ENCODE measurements at regions not wholly inside any gene's neighbourhood (a gene's known extent, or its start where the extent isn't known, plus 50 kb on each side); places are given as distances from the start of the nearest gene placed in this dataset.

DNA sequence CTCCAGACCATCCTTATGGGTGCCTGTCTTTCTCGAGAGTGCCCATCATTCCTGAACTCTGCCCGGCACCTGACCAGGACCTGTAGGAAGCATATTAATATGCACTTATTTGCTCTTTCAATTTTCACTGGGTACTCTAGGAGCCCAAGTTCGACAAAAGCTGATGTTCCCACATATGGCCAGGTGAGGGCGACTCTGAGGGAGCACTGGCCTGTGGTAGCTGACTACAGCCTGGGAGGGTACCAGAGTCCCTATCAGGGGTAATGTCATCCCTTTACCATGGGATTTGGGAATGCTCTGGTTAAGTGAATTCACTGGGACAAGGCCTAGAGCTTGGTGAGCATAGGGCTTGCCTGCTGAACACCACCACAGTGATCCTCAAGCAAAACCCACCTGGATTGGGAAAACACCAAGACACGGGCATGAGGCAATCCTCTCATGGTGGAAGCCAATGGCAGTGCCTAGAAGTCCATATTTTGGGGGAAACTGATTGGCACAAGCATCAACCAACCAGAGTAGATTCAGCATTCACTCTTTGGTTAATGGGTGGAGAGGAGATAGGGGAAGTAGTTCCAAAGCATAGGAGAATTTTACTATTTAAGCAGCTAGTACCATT is 112.2 kb downstream of the MTX3 start:
- no peak for TF ChIP-seq MAZ (IDR thresholded peaks at IDR 0.05; ENCODE audit: borderline replicate concordance, low read depth, low read length)
- no peak for TF ChIP-seq MAZ (CRISPR knock-in tag; IDR thresholded peaks at IDR 0.05; ENCODE audit: low read depth)
- no peak for TF ChIP-seq TMF1 (CRISPR knock-in tag; IDR thresholded peaks at IDR 0.05; ENCODE audit: low read depth)
- TF ChIP-seq BRCA1 (CRISPR knock-in tag; IDR thresholded peaks at IDR 0.05) = no peak
- TF ChIP-seq SUZ12 (IDR thresholded peaks at IDR 0.05; ENCODE audit: low read depth, low read length) = no peak
- TF ChIP-seq, protein P1, sequence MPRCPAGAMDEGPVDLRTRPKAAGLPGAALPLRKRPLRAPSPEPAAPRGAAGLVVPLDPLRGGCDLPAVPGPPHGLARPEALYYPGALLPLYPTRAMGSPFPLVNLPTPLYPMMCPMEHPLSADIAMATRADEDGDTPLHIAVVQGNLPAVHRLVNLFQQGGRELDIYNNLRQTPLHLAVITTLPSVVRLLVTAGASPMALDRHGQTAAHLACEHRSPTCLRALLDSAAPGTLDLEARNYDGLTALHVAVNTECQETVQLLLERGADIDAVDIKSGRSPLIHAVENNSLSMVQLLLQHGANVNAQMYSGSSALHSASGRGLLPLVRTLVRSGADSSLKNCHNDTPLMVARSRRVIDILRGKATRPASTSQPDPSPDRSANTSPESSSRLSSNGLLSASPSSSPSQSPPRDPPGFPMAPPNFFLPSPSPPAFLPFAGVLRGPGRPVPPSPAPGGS (CRISPR knock-in tag; IDR thresholded peaks at IDR 0.05) = no peak
- TF ChIP-seq, protein P2, sequence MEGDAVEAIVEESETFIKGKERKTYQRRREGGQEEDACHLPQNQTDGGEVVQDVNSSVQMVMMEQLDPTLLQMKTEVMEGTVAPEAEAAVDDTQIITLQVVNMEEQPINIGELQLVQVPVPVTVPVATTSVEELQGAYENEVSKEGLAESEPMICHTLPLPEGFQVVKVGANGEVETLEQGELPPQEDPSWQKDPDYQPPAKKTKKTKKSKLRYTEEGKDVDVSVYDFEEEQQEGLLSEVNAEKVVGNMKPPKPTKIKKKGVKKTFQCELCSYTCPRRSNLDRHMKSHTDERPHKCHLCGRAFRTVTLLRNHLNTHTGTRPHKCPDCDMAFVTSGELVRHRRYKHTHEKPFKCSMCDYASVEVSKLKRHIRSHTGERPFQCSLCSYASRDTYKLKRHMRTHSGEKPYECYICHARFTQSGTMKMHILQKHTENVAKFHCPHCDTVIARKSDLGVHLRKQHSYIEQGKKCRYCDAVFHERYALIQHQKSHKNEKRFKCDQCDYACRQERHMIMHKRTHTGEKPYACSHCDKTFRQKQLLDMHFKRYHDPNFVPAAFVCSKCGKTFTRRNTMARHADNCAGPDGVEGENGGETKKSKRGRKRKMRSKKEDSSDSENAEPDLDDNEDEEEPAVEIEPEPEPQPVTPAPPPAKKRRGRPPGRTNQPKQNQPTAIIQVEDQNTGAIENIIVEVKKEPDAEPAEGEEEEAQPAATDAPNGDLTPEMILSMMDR (CRISPR knock-in tag; IDR thresholded peaks at IDR 0.05) = peak; percentile 61
- no peak for TF ChIP-seq PLSCR1 (CRISPR knock-in tag; IDR thresholded peaks at IDR 0.05; ENCODE audit: borderline replicate concordance)
